Activated naive CD4-positive, alpha-beta T cell treated with anti-CD3 and anti-CD28 coated beads for 36 hours (primary cell): ENCODE measurements at regions not wholly inside any gene's neighbourhood (a gene's known extent, or its start where the extent isn't known, plus 50 kb on each side); places are given as distances from the start of the nearest gene placed in this dataset.

Source experiments
- CTCF ChIA-PET: fragments of 350-600 bp; sonication (Branson Sonifier 250); formaldehyde crosslinking; loops from one replicate; lab custom pipeline; 2021; ENCODE audit warnings: antibody characterized with exemption; lab: Charles Lee
- DNase-seq: peaks from one replicate; pipeline ENCODE4 v3.0.0-alpha.2; 2020
- H3K27ac Mint-ChIP-seq: one replicate; pipeline ENCODE4 v1.8.0; 2021; ENCODE audit warnings: mild to moderate bottlenecking, mixed read lengths
- H3K27me3 Mint-ChIP-seq: one replicate; pipeline ENCODE4 v1.8.0; 2021; ENCODE audit warnings: low read depth, mixed read lengths
- H3K36me3 Mint-ChIP-seq: one replicate; pipeline ENCODE4 v1.8.0; 2021; ENCODE audit warnings: low read depth, mixed read lengths
- H3K4me1 Mint-ChIP-seq: one replicate; pipeline ENCODE4 v1.8.0; 2021; ENCODE audit warnings: low read depth, mixed read lengths
- H3K4me3 Mint-ChIP-seq: one replicate; pipeline ENCODE4 v1.8.0; 2021; ENCODE audit warnings: mild to moderate bottlenecking, moderate library complexity, mixed read lengths
- H3K9me3 Mint-ChIP-seq: one replicate; pipeline ENCODE4 v1.8.0; 2021; ENCODE audit warnings: mixed read lengths
- intact Hi-C: fragments of 100-400 bp; cut with micrococcal nuclease; formaldehyde crosslinking; loops from one replicate; pipeline ENCODE4 v1.15.1; 2023

GRCh38 chr2:126798276-126799140, 100.2 kb upstream of the TEX51 start:
- Mint-ChIP-seq H3K27ac (no peak overlapping the region), H3K27me3 (peaks cover 2% of the 10 kb centered on the region), H3K4me1 (no peaks in the 10 kb centered on the region), H3K9me3 (no peaks in the 10 kb centered on the region), H3K36me3 (no peaks in the 10 kb centered on the region), H3K4me3 (no peak overlapping the region)
- no peak for DNase-seq
- CTCF ChIA-PET: no interaction called here
- intact Hi-C loops: no loop called here

DNA sequence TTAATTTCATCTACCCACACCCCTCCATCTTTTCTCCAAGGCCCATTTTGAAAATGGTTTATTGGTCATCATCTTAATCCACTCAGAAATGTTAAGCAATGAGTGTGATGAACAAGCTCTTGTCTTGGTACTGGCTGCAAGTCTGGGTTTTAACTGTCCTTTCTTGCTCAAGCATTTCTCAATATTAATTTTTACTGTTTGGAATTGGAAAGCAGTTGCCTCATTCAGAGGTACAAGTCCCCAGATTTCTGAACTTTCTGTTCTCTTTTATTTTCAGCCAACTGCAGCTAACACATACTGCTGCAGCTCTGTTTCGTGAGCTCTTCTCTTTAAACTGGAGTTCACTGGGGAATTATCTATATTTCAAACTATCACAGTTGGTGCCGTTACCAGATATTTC, 99.4 kb upstream of the TEX51 start:
- Mint-ChIP-seq H3K9me3 (no peaks in the 10 kb centered on the region), H3K4me3 (no peak overlapping the region), H3K36me3 (no peaks in the 10 kb centered on the region), H3K27ac (no peak overlapping the region), H3K4me1 (no peaks in the 10 kb centered on the region), H3K27me3 (no peaks in the 10 kb centered on the region)
- DNase-seq: no peak
- intact Hi-C loops: no loop called here
- CTCF ChIA-PET: no interaction called here

DNA sequence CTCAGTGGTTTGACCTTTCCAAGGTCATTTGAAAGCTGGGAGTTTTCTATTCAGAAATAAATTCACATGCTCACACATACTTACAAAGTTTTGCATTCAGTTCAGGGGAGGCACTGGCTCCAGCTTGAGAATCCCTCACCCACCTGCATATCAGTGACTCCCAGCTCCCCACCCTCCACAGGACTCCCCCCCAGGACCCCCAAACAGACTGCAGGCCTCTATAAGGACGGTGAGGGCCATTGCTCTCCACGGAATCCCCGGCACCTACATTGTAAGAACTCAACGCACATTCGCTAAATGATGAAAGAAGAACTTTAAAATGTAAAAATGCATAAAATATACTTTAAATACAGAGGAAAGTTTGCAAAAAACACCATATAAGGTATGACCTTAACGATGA, 97.2 kb upstream of the TEX51 start:
- Mint-ChIP-seq H3K4me3 (no peak overlapping the region), H3K4me1 (no peaks in the 10 kb centered on the region), H3K9me3 (no peaks in the 10 kb centered on the region), H3K27me3 (no peaks in the 10 kb centered on the region), H3K36me3 (no peaks in the 10 kb centered on the region), H3K27ac (no peak overlapping the region)
- DNase-seq: no peak
- intact Hi-C loops: no loop called here
- CTCF ChIA-PET: no interaction called here

GRCh38 chr2:126802316-126802715, 96.4 kb upstream of the TEX51 start:
- H3K4me3 Mint-ChIP-seq: no peak overlapping the region

DNA sequence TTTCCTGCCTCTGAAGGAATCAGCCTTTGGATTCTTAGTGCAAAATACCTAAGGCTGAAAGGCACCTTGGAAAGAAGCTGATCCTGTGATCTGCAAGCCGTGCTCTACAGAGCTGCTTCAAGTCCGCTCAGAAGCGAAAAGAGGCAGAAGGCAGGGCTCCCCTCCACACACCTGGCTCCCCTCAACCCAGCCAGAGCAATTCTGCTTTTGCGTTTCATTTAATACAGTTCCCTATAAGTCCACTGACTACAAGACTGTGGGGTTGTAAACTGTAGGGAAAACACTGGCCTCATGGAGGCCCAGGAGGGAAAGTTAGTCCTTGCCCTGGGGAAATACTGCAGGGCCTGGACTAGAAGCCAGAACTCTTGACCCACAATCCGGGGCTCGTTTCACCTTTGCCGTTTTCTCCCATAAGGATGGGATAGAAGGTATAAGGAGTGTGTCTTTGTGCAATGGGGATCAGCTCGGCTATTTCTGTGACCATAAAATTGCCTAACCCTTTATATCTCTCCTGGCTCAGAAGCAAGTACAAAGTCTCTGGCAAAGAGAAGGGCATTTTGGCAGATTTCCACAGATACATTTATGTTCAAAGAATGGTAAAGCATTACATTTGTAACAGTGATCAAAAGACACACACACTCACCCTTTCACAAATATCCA, 95.8 kb upstream of the TEX51 start:
- CTCF ChIA-PET: interaction anchor here (0.6 kb wide), 1 partner anchor 405 kb away, joined by 6 read pairs; no protein-coding TSS in a partner anchor
- H3K9me3 Mint-ChIP-seq: no peaks in the 10 kb centered on the region
- H3K4me1 Mint-ChIP-seq: no peaks in the 10 kb centered on the region
- no peak overlapping the region for H3K4me3 Mint-ChIP-seq
- no peaks in the 10 kb centered on the region for H3K36me3 Mint-ChIP-seq
- no peak for DNase-seq
- H3K27me3 Mint-ChIP-seq: no peaks in the 10 kb centered on the region
- H3K27ac Mint-ChIP-seq: no peak overlapping the region
- intact Hi-C loops: no loop called here

More at GRCh38 chr2:126802316-126802715, 96.4 kb upstream of the TEX51 start:
- no peak for DNase-seq
- H3K36me3 Mint-ChIP-seq: no peaks in the 10 kb centered on the region
- CTCF ChIA-PET: no interaction called here
- H3K27me3 Mint-ChIP-seq: no peaks in the 10 kb centered on the region
- intact Hi-C loops: no loop called here
- H3K27ac Mint-ChIP-seq: no peak overlapping the region
- H3K9me3 Mint-ChIP-seq: no peaks in the 10 kb centered on the region
- no peaks in the 10 kb centered on the region for H3K4me1 Mint-ChIP-seq

DNA sequence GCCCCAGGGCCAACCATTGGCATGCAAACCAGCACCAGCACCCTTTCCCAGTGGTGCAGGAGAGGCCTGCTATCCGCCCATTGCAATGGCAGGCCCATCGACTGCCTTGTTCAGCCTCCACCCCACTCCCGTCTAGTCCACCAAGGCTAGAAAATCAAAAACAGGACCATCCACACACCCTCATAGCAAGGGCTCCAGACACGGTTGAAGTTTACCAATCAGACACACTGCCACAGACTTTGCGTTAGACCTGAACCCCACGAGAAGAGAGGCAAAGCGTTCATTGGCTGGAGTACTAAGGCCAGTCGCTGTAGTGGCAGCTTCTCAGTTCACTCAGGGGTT, 95.3 kb upstream of the TEX51 start:
- no peak for DNase-seq
- no peaks in the 10 kb centered on the region for H3K36me3 Mint-ChIP-seq
- H3K4me3 Mint-ChIP-seq: no peak overlapping the region
- no peak overlapping the region for H3K27ac Mint-ChIP-seq
- H3K27me3 Mint-ChIP-seq: no peaks in the 10 kb centered on the region
- H3K9me3 Mint-ChIP-seq: no peaks in the 10 kb centered on the region
- intact Hi-C loops: no loop called here
- CTCF ChIA-PET: interaction anchor here (0.6 kb wide), 1 partner anchor 405 kb away, joined by 6 read pairs; no protein-coding TSS in a partner anchor
- H3K4me1 Mint-ChIP-seq: no peaks in the 10 kb centered on the region

DNA sequence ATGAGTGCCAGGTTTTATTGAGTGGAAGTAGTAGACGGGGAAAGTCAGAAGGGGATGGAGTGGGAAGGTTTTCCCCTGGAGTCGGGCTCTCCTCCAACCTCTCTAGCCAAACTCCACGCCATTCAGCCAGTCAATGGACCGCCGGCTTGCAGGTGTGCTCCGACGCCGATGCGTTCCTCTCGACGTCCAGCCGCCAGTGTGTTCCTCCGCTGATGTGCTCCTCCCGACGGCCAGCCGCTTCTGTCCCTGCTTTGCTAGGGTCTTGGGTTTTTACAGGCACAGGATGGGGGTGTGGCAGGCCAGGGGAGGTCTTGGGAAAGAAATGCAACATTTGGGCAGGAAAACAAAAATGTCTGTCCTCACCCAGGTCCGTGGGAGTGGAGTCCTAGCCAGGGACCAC, 94.3 kb upstream of the TEX51 start:
- H3K4me3 Mint-ChIP-seq: no peak overlapping the region
- H3K36me3 Mint-ChIP-seq: no peaks in the 10 kb centered on the region
- no peak overlapping the region for H3K27ac Mint-ChIP-seq
- H3K4me1 Mint-ChIP-seq: no peaks in the 10 kb centered on the region
- H3K27me3 Mint-ChIP-seq: no peaks in the 10 kb centered on the region
- intact Hi-C loops: no loop called here
- no peaks in the 10 kb centered on the region for H3K9me3 Mint-ChIP-seq
- CTCF ChIA-PET: interaction anchor here (1.4 kb wide), 1 partner anchor 33 kb away, joined by 4 read pairs; no protein-coding TSS in a partner anchor
- DNase-seq: no peak

DNA sequence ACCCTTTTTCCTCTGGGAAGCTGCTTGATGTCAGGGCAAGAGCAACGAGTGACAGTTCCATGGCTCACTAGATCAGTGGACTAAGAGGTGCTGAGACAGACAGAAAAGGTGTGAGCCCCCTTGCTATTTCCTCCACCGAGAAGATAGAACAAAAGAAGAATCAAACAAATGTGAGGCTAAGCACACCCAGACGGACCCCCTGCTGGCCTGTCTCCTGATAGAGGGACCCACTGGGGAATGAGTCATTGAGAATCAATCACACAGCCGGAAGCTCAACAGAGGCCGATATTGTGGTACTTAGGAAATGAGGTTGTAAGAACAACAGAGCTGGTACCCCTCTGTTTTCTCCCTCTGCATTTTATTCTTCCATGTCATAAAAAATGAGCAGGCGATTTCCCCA, 89.8 kb upstream of the TEX51 start:
- peaks cover 3% of the 10 kb centered on the region for H3K27me3 Mint-ChIP-seq
- intact Hi-C loops: no loop called here
- DNase-seq: no peak
- no peaks in the 10 kb centered on the region for H3K4me1 Mint-ChIP-seq
- no peak overlapping the region for H3K27ac Mint-ChIP-seq
- H3K36me3 Mint-ChIP-seq: no peaks in the 10 kb centered on the region
- CTCF ChIA-PET: interaction anchor here (1.1 kb wide), 1 partner anchor 162 kb away, joined by 6 read pairs; no protein-coding TSS in a partner anchor
- H3K4me3 Mint-ChIP-seq: no peak overlapping the region
- no peaks in the 10 kb centered on the region for H3K9me3 Mint-ChIP-seq

- no peak for DNase-seq
- Mint-ChIP-seq H3K27ac (no peak overlapping the region), H3K9me3 (no peaks in the 10 kb centered on the region), H3K36me3 (no peaks in the 10 kb centered on the region), H3K4me1 (no peaks in the 10 kb centered on the region), H3K27me3 (peaks cover 6% of the 10 kb centered on the region), H3K4me3 (no peak overlapping the region)
- CTCF ChIA-PET: no interaction called here
- intact Hi-C loops: no loop called here
Observed at GRCh38 chr2:126809340-126809739, 89.3 kb upstream of the TEX51 start.

DNA sequence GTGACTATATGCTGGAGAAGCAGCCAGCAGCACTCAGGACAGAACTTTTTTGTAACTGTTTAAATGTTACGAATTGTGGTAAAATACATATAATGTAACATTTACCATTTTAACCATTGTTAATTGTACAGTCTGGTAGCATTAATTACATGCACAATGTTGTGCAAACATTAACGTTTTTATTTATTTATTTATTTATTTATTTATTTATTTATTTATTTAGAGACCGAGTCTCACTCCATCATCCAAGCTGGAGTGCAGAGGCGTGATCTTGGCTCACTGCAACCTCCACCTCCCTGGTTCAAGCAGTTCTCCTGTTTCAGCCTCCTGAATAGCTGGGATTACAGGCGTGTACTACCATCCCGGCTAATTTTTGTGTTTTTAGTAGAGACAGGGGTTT, 88.7 kb upstream of the TEX51 start:
- CTCF ChIA-PET: no interaction called here
- intact Hi-C loops: no loop called here
- H3K4me1 Mint-ChIP-seq: no peaks in the 10 kb centered on the region
- no peaks in the 10 kb centered on the region for H3K9me3 Mint-ChIP-seq
- DNase-seq: no peak
- no peaks in the 10 kb centered on the region for H3K36me3 Mint-ChIP-seq
- H3K27ac Mint-ChIP-seq: no peak overlapping the region
- H3K4me3 Mint-ChIP-seq: no peak overlapping the region
- H3K27me3 Mint-ChIP-seq: peaks cover 6% of the 10 kb centered on the region

GRCh38 chr2:126811101-126811500, 87.6 kb upstream of the TEX51 start:
- Mint-ChIP-seq H3K36me3 (no peaks in the 10 kb centered on the region), H3K9me3 (no peaks in the 10 kb centered on the region), H3K27ac (no peak overlapping the region), H3K27me3 (peaks cover 10% of the 10 kb centered on the region), H3K4me3 (no peak overlapping the region), H3K4me1 (no peaks in the 10 kb centered on the region)
- intact Hi-C loops: no loop called here
- DNase-seq: no peak
- CTCF ChIA-PET: no interaction called here

GRCh38 chr2:126817172-126817571, 81.5 kb upstream of the TEX51 start:
- Mint-ChIP-seq H3K4me1 (no peaks in the 10 kb centered on the region), H3K27me3 (peaks cover 18% of the 10 kb centered on the region), H3K27ac (no peak overlapping the region), H3K9me3 (peaks cover 3% of the 10 kb centered on the region), H3K4me3 (no peak overlapping the region), H3K36me3 (no peaks in the 10 kb centered on the region)
- DNase-seq: no peak
- CTCF ChIA-PET: no interaction called here
- intact Hi-C loops: no loop called here

DNA sequence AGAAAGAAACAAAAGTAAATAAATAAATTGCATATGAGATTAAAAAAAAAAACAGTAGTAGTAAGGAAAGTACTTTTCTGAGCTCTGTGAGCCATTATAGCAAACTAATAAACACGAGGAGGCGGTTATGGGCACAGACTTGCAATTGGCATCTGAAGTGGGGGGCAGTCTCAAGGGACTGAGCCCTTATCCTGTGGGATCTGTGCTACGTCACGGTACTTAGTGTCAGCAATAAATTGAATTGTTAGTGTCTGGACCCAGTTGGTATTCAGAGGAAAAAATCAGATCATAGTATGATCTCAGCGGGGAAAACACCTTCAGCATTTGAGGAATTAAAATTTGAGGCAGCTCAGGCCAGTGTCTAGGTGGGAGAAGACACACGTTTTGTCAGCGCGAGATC, 76.6 kb upstream of the TEX51 start:
- no peak for DNase-seq
- H3K4me1 Mint-ChIP-seq: no peaks in the 10 kb centered on the region
- intact Hi-C loops: no loop called here
- H3K36me3 Mint-ChIP-seq: no peaks in the 10 kb centered on the region
- H3K27ac Mint-ChIP-seq: no peak overlapping the region
- CTCF ChIA-PET: no interaction called here
- H3K9me3 Mint-ChIP-seq: peaks cover 3% of the 10 kb centered on the region
- peaks cover 13% of the 10 kb centered on the region for H3K27me3 Mint-ChIP-seq
- no peak overlapping the region for H3K4me3 Mint-ChIP-seq
